OCI-LY7 (cell line): ENCODE measurements at regions not wholly inside any gene's neighbourhood (a gene's known extent, or its start where the extent isn't known, plus 50 kb on each side); places are given as distances from the start of the nearest gene placed in this dataset.

ENCODE experiments used
- BruUV-seq: library from RNA; stranded (reverse); fragments of 400-500 nt; replicated peaks from 2 replicates; lab custom pipeline; 2021; lab: Mats Ljungman, UMichigan
- CTCF ChIA-PET: fragments of 300-600 bp; sonication (Branson Sonifier 250); formaldehyde crosslinking; loops from one replicate; lab custom pipeline; 2022; ENCODE audit warnings: antibody characterized with exemption; ENCODE audit not compliant: unreplicated experiment; lab: Charles Lee
- POLR2A ChIA-PET: fragments of 300-600 bp; sonication (Branson Sonifier 250); formaldehyde crosslinking; loops from one replicate; lab custom pipeline; 2022; ENCODE audit warnings: antibody characterized with exemption; lab: Charles Lee
- DNase-seq: peaks from one replicate; pipeline ENCODE4 v3.0.0-alpha.2; 2015; ENCODE audit warnings: low spot score
- H2AFZ ChIP-seq: fragments of 200-600 bp; sonication (generic), shearing (Covaris generic); 2 replicates; pipeline ENCODE4 v1.6.1; 2014; ENCODE audit warnings: mild to moderate bottlenecking, antibody characterized with exemption, low read length, moderate library complexity
- H3K27ac ChIP-seq: fragments of 200-600 bp; sonication (generic); 2 replicates; pipeline ENCODE4 v1.5.1; 2014; ENCODE audit warnings: mixed run types, low read depth, mild to moderate bottlenecking, moderate library complexity, low read length, inconsistent platforms; ENCODE audit not compliant: poor library complexity, severe bottlenecking
- H3K36me3 ChIP-seq: fragments of 200-600 bp; sonication (generic); 2 replicates; pipeline ENCODE4 v1.6.1; 2014; ENCODE audit warnings: mild to moderate bottlenecking, antibody characterized with exemption, low read length, moderate library complexity, mixed read lengths; ENCODE audit not compliant: insufficient read depth
- H3K4me1 ChIP-seq: fragments of 200-600 bp; sonication (generic); 2 replicates; pipeline ENCODE4 v1.5.1; 2014; ENCODE audit warnings: mild to moderate bottlenecking, low read length; ENCODE audit not compliant: insufficient read depth, poor library complexity, severe bottlenecking
- H3K4me2 ChIP-seq: fragments of 200-600 bp; sonication (generic); 2 replicates; pipeline ENCODE4 v1.6.1; 2014; ENCODE audit warnings: mild to moderate bottlenecking, low read length
- H3K4me3 ChIP-seq: fragments of 200-600 bp; sonication (generic); 2 replicates; pipeline ENCODE4 v1.5.1; 2014; ENCODE audit warnings: mild to moderate bottlenecking, low read depth, low read length; ENCODE audit not compliant: poor library complexity, severe bottlenecking
- H3K79me2 ChIP-seq: fragments of 200-600 bp; sonication (generic); 2 replicates; pipeline ENCODE4 v1.6.1; 2016; ENCODE audit warnings: low read depth, mild to moderate bottlenecking, low read length, moderate library complexity, mixed read lengths; ENCODE audit not compliant: insufficient read depth
- H3K9me2 ChIP-seq: fragments of 200-600 bp; sonication (generic); 2 replicates; pipeline ENCODE4 v1.6.1; 2016; ENCODE audit warnings: mild to moderate bottlenecking, low read length, mixed read lengths; ENCODE audit not compliant: insufficient read depth
- H3K9me3 ChIP-seq: fragments of 200-600 bp; sonication (generic); 2 replicates; pipeline ENCODE4 v1.6.1; 2014; ENCODE audit warnings: mild to moderate bottlenecking, mixed run types, low read length, mixed read lengths
- H4K20me1 ChIP-seq: fragments of 200-600 bp; sonication (generic); 2 replicates; pipeline ENCODE4 v1.6.1; 2014; ENCODE audit warnings: mild to moderate bottlenecking, antibody characterized with exemption, low read length, moderate library complexity, mixed read lengths; ENCODE audit not compliant: insufficient read depth
- EZH2phosphoT487 ChIP-seq: fragments of 200-600 bp; sonication (generic); IDR thresholded peaks from 2 replicates; pipeline ENCODE4 v1.6.1; 2018; ENCODE audit warnings: low read depth, borderline replicate concordance, mild to moderate bottlenecking, mixed run types, antibody characterized with exemption, low read length, moderate library complexity, mixed read lengths
- intact Hi-C: fragments of 100-400 bp; cut with micrococcal nuclease; formaldehyde crosslinking; loops from one replicate; pipeline ENCODE4 v1.10.0; 2022; ENCODE audit not compliant: unreplicated experiment
- TF ChIP-seq, protein P1 (sequence below): fragments of 200-600 bp; sonication (generic); conservative IDR thresholded peaks from 2 replicates; pipeline ENCODE4 v1.5.1; 2014; ENCODE audit warnings: mild to moderate bottlenecking, antibody characterized with exemption, low read length, moderate library complexity, mixed read lengths

DNA sequence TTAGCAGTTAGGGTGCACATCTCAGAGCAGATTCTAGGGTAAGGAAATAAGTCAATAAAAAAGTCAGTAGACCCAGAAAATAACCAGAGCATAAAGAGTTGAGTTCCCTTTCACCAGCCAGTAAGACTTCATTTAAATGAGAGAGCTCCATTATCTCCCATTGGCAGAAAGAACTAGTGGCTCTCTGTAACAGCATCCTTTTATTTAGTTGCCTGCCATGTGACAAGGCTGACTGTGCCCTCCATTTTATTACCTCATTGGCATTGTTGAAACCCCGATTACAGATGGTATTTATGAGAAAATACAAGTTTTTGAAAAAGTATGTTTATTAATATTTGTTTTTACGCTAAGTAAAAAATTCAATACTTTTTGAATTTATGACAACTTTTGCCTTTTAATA lies 859.5 kb upstream of the NDST4 start:
- Histone ChIP-seq H4K20me1 (no peaks in the 10 kb centered on the region), H2AFZ (no peak overlapping the region), H3K4me3 (no peak overlapping the region), H3K79me2 (no peaks in the 10 kb centered on the region), H3K27ac (no peak overlapping the region), H3K4me1 (no peaks in the 10 kb centered on the region), H3K4me2 (no peak overlapping the region), H3K36me3 (no peaks in the 10 kb centered on the region), H3K9me2 (no peaks in the 10 kb centered on the region), H3K9me3 (no peaks in the 10 kb centered on the region)
- ChIA-PET POLR2A (no interaction called here), CTCF (no interaction called here)
- no peak for DNase-seq
- no TSS peak for BruUV-seq
- intact Hi-C loops, result no loop called here
- no peak for TF ChIP-seq EZH2phosphoT487
- TF ChIP-seq, protein P1, sequence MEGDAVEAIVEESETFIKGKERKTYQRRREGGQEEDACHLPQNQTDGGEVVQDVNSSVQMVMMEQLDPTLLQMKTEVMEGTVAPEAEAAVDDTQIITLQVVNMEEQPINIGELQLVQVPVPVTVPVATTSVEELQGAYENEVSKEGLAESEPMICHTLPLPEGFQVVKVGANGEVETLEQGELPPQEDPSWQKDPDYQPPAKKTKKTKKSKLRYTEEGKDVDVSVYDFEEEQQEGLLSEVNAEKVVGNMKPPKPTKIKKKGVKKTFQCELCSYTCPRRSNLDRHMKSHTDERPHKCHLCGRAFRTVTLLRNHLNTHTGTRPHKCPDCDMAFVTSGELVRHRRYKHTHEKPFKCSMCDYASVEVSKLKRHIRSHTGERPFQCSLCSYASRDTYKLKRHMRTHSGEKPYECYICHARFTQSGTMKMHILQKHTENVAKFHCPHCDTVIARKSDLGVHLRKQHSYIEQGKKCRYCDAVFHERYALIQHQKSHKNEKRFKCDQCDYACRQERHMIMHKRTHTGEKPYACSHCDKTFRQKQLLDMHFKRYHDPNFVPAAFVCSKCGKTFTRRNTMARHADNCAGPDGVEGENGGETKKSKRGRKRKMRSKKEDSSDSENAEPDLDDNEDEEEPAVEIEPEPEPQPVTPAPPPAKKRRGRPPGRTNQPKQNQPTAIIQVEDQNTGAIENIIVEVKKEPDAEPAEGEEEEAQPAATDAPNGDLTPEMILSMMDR, result no peak

DNA sequence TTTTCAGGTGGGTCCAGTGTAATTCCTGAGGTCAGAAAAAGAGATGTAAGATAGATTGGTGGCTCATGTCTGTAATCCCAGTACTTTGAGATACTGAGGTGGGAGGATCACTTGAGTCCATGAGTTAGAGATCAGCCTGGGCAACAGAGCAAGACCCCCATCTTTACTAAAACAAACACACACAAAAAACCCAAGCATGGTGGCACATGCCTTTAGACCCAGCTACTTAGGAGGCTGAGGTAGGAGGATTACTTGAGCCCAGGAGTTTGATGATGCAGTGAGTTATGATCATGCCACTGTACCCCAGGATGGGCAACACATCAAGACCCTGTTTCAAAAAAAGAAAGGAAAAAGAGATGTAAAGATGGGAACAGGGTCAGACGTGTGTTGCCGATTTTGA lies 857.4 kb upstream of the NDST4 start:
- Histone ChIP-seq H3K36me3 (no peaks in the 10 kb centered on the region), H4K20me1 (no peaks in the 10 kb centered on the region), H3K9me2 (no peaks in the 10 kb centered on the region), H3K27ac (no peak overlapping the region), H2AFZ (no peak overlapping the region), H3K4me1 (no peaks in the 10 kb centered on the region), H3K79me2 (no peaks in the 10 kb centered on the region), H3K9me3 (no peaks in the 10 kb centered on the region), H3K4me3 (no peak overlapping the region), H3K4me2 (no peak overlapping the region)
- no peak for DNase-seq
- CTCF ChIA-PET, result no interaction called here
- TF ChIP-seq, protein P1, result no peak
- intact Hi-C loops, result no loop called here
- POLR2A ChIA-PET, result no interaction called here
- no TSS peak for BruUV-seq

DNA sequence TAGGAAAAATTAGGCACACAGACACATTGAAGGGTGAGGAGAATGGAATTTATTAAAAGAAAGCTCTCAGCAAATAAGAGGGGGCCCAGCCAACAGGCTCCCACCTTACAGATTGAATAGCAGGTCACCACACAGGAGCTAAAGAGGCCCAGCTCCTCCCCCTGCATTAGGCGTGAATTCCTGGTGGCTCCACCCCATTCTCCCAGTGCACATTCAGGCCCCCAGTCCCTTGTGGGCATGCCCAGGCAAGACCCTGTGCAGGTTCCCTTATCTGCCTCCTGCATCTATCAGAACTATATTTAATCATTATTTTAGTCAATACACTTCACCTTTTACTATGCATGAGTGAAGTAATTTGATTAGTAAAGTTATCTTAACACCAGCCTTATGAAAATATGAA lies 856.3 kb upstream of the NDST4 start:
- Histone ChIP-seq H3K9me2 (no peaks in the 10 kb centered on the region), H3K4me2 (no peak overlapping the region), H4K20me1 (no peaks in the 10 kb centered on the region), H3K9me3 (no peaks in the 10 kb centered on the region), H3K27ac (no peak overlapping the region), H3K4me3 (no peak overlapping the region), H3K36me3 (no peaks in the 10 kb centered on the region), H2AFZ (no peak overlapping the region), H3K4me1 (no peaks in the 10 kb centered on the region), H3K79me2 (no peaks in the 10 kb centered on the region)
- intact Hi-C loops, result no loop called here
- CTCF ChIA-PET, result no interaction called here
- BruUV-seq, result no TSS peak
- TF ChIP-seq EZH2phosphoT487, result no peak
- TF ChIP-seq, protein P1, result no peak
- no peak for DNase-seq
- POLR2A ChIA-PET, result no interaction called here
